GM20000 (cell line): ENCODE measurements at regions not wholly inside any gene's neighbourhood (a gene's known extent, or its start where the extent isn't known, plus 50 kb on each side); places are given as distances from the start of the nearest gene placed in this dataset.

Experiments
- DNase-seq: peaks from one replicate; pipeline ENCODE4 v3.0.0; 2012; ENCODE audit warnings: low spot score
- CTCF ChIP-seq: IDR thresholded peaks from 2 replicates; pipeline ENCODE4 v1.5.1; 2012; ENCODE audit warnings: mild to moderate bottlenecking, control low read depth; ENCODE audit errors: extremely low read depth, missing control alignments

DNA sequence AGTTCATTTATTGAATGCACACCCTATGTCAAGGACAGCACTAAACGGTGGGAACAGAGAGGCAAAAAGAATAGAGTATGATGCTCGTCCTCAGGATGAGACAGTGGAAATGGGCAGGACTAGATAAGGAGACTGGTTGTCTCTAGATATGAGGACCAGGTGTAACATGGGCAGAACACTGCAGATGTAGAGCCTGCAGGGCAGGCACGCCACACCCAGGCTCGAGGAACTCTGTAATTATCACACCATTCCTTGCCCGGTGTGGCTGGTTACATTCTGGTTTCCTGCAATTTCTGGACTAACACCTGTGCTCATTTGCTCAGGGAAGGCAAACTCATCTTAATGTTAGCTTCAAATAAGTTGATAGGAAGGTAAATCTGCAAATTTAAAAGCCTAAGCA, 334.4 kb downstream of the DHX15 start:
- DNase-seq: no peak
- TF ChIP-seq CTCF: no peak

DNA sequence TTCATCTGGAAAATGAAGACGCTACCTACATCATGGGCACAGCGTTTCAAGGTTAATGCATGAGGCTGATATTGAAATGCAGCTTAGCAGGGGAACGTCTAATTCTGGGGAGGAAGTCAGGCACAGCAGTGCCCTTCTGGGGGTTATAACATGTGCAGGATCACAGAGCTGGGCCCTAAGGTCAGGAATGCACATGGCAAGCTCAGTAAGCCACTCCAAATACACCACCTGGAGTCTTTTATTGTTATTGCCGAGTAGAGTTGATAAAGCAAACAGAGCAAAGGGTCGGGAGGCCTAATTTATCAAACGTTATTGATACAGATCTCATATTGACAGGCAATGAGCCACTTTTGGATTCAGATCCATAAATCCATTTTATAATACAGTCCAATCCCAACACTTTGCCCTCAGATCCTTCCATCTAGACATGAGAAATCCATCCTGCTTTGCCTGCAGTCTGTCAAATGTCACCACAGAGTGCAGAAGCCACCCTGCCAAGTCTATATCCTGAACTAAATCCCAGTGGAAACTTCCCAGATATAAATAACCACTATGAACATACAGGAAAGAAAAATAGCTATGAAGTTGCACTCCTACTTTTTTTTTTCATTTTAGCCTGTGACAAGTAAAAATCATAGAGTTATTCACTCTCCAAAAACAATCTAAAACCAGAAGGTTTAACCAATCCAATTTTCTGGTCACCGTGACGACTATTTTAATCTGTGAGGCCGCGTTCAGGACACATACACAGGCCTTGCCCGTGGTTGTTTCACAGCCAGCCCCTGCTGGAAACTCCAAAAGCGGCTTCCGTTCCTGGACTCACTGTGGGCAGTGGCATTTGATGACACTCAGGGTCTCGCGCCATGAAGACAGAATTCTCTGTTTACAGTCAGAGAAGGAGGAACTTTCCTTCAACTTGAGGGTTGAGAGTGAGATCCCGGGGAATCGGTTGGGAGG, 335.4 kb downstream of the DHX15 start:
- no peak for DNase-seq
- no peak for TF ChIP-seq CTCF

DNA sequence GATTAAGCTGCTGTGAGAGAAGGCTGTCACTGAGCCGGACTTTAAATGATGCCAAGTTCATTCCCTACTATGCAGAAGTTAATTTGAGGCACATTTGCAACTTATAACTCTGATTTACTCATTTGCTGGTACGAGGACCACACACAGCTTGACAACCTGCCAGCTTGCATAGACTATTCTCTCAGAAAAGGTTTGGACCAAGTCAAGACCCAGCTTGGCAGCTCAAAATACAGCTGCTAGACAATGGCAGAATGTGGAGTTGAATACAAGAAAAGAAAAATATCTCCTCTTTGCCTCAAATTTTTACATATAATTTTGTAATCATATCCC, 338.9 kb downstream of the DHX15 start:
- DNase-seq: no peak
- TF ChIP-seq CTCF: no peak

DNA sequence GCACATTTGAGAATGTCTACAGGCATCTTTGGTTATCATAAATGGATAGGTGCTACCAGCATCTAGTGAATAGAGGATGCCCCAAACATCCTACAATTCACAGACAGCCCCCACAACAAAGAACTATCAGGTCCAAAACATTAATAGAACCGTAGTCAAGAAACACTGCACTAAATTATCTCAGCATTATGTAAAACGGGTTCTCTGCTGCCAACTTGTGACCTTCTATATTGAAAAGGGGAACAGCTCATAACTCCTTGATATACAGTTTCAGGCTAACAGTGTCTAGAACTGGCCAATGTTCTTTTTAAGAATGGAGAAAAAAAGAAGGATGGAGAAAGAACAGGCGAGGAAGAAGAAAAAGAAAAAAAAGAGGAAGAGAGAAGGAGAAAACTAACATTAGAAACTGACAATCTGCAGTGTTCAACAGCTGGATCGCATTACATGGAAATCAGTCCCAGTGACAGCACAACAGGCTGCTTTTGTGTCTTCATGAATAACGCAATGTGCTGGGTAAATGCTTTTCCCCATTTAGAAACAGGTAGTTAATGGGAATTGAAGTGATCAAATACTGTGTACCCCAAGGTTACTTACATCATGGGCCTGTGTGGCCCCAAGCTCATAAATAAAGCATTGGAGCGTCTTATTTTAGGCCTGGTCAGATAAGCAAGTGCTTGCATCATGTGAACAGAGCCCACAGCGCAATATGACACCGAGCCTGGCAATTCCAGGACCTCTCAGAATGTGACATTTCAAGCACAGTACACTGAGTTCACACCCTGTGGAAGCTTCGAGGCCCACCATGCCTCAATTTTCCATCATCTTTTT, 339.5 kb downstream of the DHX15 start:
- DNase-seq: no peak

GRCh38 chr4:24243641-24244040, 340.7 kb downstream of the DHX15 start:
- DNase-seq: no peak
- TF ChIP-seq CTCF: no peak

More for the DNA sequence above, 339.5 kb downstream of the DHX15 start:
- TF ChIP-seq CTCF: no peak

- TF ChIP-seq CTCF: no peak
Observed at GRCh38 chr4:24241511-24241910, 342.8 kb downstream of the DHX15 start.

GRCh38 chr4:24240655-24241054, 343.7 kb downstream of the DHX15 start:
- no peak for DNase-seq
- no peak for TF ChIP-seq CTCF

More at GRCh38 chr4:24241511-24241910, 342.8 kb downstream of the DHX15 start:
- no peak for DNase-seq
